Stimulated activated memory B cell treated with anti-CD40 and anti-IgM and Interleukin-4, amounts not matched to agents 10 μg/mL and 1 μg/mL and 100 μg/mL, for 72 hours (primary cell): ENCODE measurements at regions not wholly inside any gene's neighbourhood (a gene's known extent, or its start where the extent isn't known, plus 50 kb on each side); places are given as distances from the start of the nearest gene placed in this dataset.

ENCODE experiments used
- ATAC-seq: fragments of 150-1000 bp; cut with Tn5 transposase; 2 replicates; pipeline ENCODE4 v1.10.0; 2021
- H3K27ac Mint-ChIP-seq: one replicate; pipeline ENCODE4 v1.8.0; 2022; ENCODE audit warnings: mild to moderate bottlenecking, mixed read lengths
- H3K27me3 Mint-ChIP-seq: one replicate; pipeline ENCODE4 v1.8.0; 2022; ENCODE audit warnings: mixed read lengths
- H3K36me3 Mint-ChIP-seq: one replicate; pipeline ENCODE4 v1.8.0; 2022; ENCODE audit warnings: mixed read lengths
- H3K4me1 Mint-ChIP-seq: one replicate; pipeline ENCODE4 v1.8.0; 2022; ENCODE audit warnings: mixed read lengths
- H3K4me3 Mint-ChIP-seq: one replicate; pipeline ENCODE4 v1.8.0; 2022; ENCODE audit warnings: mild to moderate bottlenecking, moderate library complexity, mixed read lengths
- H3K9me3 Mint-ChIP-seq: one replicate; pipeline ENCODE4 v1.8.0; 2022; ENCODE audit warnings: mixed read lengths

- Mint-ChIP-seq H3K9me3 (peaks cover 3% of the 10 kb centered on the region), H3K36me3 (no peaks in the 10 kb centered on the region), H3K4me1 (no peaks in the 10 kb centered on the region), H3K27me3 (no peaks in the 10 kb centered on the region), H3K4me3 (no peak overlapping the region), H3K27ac (no peak overlapping the region)
- ATAC-seq, result no peak
Measured at GRCh38 chr1:239811211-239811885, 280.3 kb upstream of the FMN2 start.

GRCh38 chr1:239812580-239812979 is 279.1 kb upstream of the FMN2 start:
- Mint-ChIP-seq H3K27ac (no peak overlapping the region), H3K4me1 (no peaks in the 10 kb centered on the region), H3K36me3 (no peaks in the 10 kb centered on the region), H3K4me3 (no peak overlapping the region), H3K9me3 (peaks cover 3% of the 10 kb centered on the region), H3K27me3 (no peaks in the 10 kb centered on the region)
- ATAC-seq, result no peak

DNA sequence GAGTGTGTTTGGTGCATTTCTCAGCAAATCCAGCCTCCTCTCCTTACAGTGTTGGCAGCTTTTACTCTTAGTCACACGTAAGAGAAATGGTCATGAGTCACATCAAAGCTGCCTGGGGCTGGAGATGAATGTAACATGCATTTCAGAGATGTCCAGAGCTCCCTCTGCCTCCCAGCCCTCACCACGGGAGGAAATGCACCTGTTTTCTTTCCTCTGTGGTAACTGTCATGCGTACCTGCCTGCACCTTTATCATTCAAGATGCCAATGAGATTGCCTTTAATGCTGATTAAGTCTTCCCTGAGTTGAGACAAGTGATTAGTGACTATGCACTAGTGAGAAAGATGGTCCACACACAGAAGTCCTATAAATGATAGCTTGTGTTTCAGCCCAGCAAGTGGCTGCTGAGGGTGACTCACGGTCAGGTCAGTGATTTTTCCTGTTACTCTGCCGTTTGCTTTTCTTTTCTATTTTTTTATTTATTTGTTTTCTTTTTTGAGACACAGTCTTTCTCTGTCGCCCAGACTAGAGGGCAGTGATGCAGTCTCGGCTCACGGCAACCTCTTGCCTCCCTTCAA is 277.3 kb upstream of the FMN2 start:
- ATAC-seq, result no peak
- Mint-ChIP-seq H3K4me3 (no peak overlapping the region), H3K27me3 (no peaks in the 10 kb centered on the region), H3K4me1 (no peaks in the 10 kb centered on the region), H3K36me3 (no peaks in the 10 kb centered on the region), H3K9me3 (peaks cover under 1% of the 10 kb centered on the region), H3K27ac (no peak overlapping the region)

GRCh38 chr1:239815074-239815473 is 276.6 kb upstream of the FMN2 start:
- H3K4me3 Mint-ChIP-seq, result no peak overlapping the region

GRCh38 chr1:239816081-239816782 is 275.5 kb upstream of the FMN2 start:
- no peaks in the 10 kb centered on the region for H3K36me3 Mint-ChIP-seq
- no peaks in the 10 kb centered on the region for H3K4me1 Mint-ChIP-seq
- no peak overlapping the region for H3K27ac Mint-ChIP-seq
- ATAC-seq, result no peak
- no peaks in the 10 kb centered on the region for H3K9me3 Mint-ChIP-seq
- H3K4me3 Mint-ChIP-seq, result no peak overlapping the region
- H3K27me3 Mint-ChIP-seq, result no peaks in the 10 kb centered on the region

More at GRCh38 chr1:239815074-239815473, 276.6 kb upstream of the FMN2 start:
- H3K27ac Mint-ChIP-seq, result no peak overlapping the region
- H3K36me3 Mint-ChIP-seq, result no peaks in the 10 kb centered on the region
- no peaks in the 10 kb centered on the region for H3K9me3 Mint-ChIP-seq
- no peak for ATAC-seq
- no peaks in the 10 kb centered on the region for H3K4me1 Mint-ChIP-seq
- H3K27me3 Mint-ChIP-seq, result no peaks in the 10 kb centered on the region

DNA sequence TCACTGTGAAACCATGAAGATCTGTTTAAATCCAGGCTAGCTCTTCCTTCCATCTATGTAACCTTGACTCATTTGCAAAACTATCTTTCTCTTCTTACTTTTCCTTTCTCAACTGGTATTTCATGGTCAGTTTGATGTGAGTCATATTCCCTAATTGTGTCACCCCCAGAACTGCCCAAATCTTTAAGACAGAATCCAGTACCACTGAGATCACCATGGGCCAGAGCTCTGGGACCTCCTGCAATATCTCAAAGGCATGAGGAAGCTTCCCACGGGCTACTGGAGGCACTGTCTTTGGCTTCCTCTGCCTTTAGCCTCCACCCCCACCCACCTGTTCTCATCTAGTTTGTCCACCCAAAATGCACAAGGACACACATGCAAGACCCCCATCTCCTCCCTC is 274.4 kb upstream of the FMN2 start:
- no peak overlapping the region for H3K27ac Mint-ChIP-seq
- H3K4me3 Mint-ChIP-seq, result no peak overlapping the region
- no peaks in the 10 kb centered on the region for H3K4me1 Mint-ChIP-seq
- no peaks in the 10 kb centered on the region for H3K36me3 Mint-ChIP-seq
- H3K9me3 Mint-ChIP-seq, result no peaks in the 10 kb centered on the region
- no peaks in the 10 kb centered on the region for H3K27me3 Mint-ChIP-seq
- ATAC-seq, result no peak

- H3K27me3 Mint-ChIP-seq, result no peaks in the 10 kb centered on the region
- H3K4me3 Mint-ChIP-seq, result no peak overlapping the region
- ATAC-seq, result no peak
- H3K4me1 Mint-ChIP-seq, result no peaks in the 10 kb centered on the region
- H3K9me3 Mint-ChIP-seq, result no peaks in the 10 kb centered on the region
- no peaks in the 10 kb centered on the region for H3K36me3 Mint-ChIP-seq
- H3K27ac Mint-ChIP-seq, result no peak overlapping the region
Measured at GRCh38 chr1:239817801-239818200, 273.9 kb upstream of the FMN2 start.

DNA sequence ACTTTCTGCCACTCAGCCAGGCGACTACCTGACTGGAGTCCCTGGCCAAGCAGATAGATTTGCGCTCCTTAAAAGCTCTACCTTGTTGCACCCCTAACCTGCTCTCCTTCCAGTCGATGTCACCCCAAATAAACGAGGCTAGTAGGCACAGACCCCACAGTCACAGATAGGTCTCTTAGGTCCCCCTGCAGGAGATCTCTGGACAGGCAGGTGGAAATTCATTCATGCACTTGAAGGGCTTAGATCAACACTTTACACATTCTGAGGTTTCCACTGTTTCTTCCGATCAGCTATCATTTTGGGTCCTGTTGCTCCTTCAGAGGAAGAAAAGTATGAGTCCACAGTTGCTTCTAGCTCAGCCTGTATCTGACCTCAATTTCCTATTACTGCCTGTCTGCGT is 272.6 kb upstream of the FMN2 start:
- Mint-ChIP-seq H3K27me3 (no peaks in the 10 kb centered on the region), H3K9me3 (no peaks in the 10 kb centered on the region), H3K27ac (no peak overlapping the region), H3K4me3 (no peak overlapping the region), H3K4me1 (no peaks in the 10 kb centered on the region), H3K36me3 (no peaks in the 10 kb centered on the region)
- no peak for ATAC-seq

- no peak for ATAC-seq
- no peak overlapping the region for H3K4me3 Mint-ChIP-seq
- H3K27ac Mint-ChIP-seq, result no peak overlapping the region
- H3K36me3 Mint-ChIP-seq, result no peaks in the 10 kb centered on the region
- H3K4me1 Mint-ChIP-seq, result no peaks in the 10 kb centered on the region
- no peaks in the 10 kb centered on the region for H3K27me3 Mint-ChIP-seq
- no peaks in the 10 kb centered on the region for H3K9me3 Mint-ChIP-seq
Measured at GRCh38 chr1:239819756-239820250, 271.9 kb upstream of the FMN2 start.

DNA sequence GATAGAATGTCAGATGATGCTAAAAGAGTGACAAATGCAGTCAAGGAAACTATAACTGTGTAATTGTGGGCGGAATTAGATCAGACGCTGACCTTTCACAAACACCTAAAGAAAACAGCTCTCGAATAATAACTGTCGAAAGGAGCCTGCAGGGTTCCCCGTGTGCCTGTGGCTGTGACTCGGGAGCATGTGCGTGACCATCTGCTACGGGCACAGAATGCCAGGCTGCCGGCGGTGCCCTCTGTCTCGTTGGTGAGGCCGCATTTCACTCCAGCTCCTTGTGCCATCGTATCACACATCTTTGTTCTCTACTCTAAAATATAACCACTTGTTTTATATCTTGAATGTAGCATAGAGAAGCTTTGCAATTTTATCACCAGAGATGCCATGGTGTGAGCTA is 267.8 kb upstream of the FMN2 start:
- ATAC-seq, result no peak
- Mint-ChIP-seq H3K4me3 (no peak overlapping the region), H3K27me3 (no peaks in the 10 kb centered on the region), H3K36me3 (no peaks in the 10 kb centered on the region), H3K4me1 (no peaks in the 10 kb centered on the region), H3K27ac (no peak overlapping the region), H3K9me3 (peaks cover 2% of the 10 kb centered on the region)

GRCh38 chr1:239826211-239826610 is 265.5 kb upstream of the FMN2 start:
- H3K27ac Mint-ChIP-seq, result no peak overlapping the region
- no peak overlapping the region for H3K4me3 Mint-ChIP-seq
- H3K27me3 Mint-ChIP-seq, result no peaks in the 10 kb centered on the region
- peaks cover 2% of the 10 kb centered on the region for H3K9me3 Mint-ChIP-seq
- ATAC-seq, result no peak
- no peaks in the 10 kb centered on the region for H3K4me1 Mint-ChIP-seq
- H3K36me3 Mint-ChIP-seq, result no peaks in the 10 kb centered on the region

DNA sequence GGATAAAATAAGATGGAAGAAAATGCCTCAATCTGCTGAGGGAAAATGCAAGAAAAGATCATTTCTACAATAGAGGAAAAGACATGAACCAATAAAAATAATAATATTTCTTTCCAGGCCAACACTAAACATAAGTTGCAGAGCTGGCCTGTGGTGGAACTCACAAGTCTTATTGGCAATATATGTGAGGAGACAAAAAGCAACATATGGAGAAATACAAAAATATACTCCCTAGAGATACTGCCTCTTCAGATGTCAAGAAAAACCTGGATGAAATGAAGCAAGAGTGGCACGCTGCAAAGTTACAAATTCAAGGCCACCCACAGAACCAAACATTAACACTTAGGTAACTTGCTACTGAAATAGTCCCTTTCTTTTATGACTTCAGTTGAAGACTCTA is 264.9 kb upstream of the FMN2 start:
- Mint-ChIP-seq H3K27ac (no peak overlapping the region), H3K4me1 (no peaks in the 10 kb centered on the region), H3K27me3 (no peaks in the 10 kb centered on the region), H3K9me3 (peaks cover 2% of the 10 kb centered on the region), H3K4me3 (no peak overlapping the region), H3K36me3 (no peaks in the 10 kb centered on the region)
- no peak for ATAC-seq

DNA sequence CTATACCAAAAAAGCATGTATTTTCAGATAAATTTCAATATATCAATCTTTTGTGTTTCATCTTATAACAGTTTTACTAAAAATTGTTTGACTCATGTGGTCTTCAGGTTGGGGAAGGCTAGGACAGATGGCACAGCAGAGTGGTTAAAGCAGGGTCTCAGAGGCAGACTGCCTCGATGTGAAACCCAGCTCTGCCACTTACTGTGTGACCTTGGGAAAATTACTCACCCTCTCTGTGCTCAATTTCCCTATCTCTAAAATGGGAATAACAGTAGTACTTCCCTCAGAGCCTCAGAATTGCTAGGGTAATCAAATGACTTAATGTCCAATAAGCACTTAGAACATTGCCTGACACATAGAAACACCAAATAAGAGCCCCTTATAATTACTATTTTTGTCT is 262.1 kb upstream of the FMN2 start:
- H3K27me3 Mint-ChIP-seq, result no peaks in the 10 kb centered on the region
- H3K27ac Mint-ChIP-seq, result no peak overlapping the region
- H3K4me3 Mint-ChIP-seq, result no peak overlapping the region
- ATAC-seq, result no peak
- peaks cover 5% of the 10 kb centered on the region for H3K9me3 Mint-ChIP-seq
- H3K36me3 Mint-ChIP-seq, result no peaks in the 10 kb centered on the region
- no peaks in the 10 kb centered on the region for H3K4me1 Mint-ChIP-seq

- no peak for ATAC-seq
- no peaks in the 10 kb centered on the region for H3K4me1 Mint-ChIP-seq
- H3K27me3 Mint-ChIP-seq, result no peaks in the 10 kb centered on the region
- no peak overlapping the region for H3K4me3 Mint-ChIP-seq
- H3K36me3 Mint-ChIP-seq, result no peaks in the 10 kb centered on the region
- H3K27ac Mint-ChIP-seq, result no peak overlapping the region
- H3K9me3 Mint-ChIP-seq, result peaks cover 3% of the 10 kb centered on the region
Measured at GRCh38 chr1:239831577-239832355, 259.9 kb upstream of the FMN2 start.

DNA sequence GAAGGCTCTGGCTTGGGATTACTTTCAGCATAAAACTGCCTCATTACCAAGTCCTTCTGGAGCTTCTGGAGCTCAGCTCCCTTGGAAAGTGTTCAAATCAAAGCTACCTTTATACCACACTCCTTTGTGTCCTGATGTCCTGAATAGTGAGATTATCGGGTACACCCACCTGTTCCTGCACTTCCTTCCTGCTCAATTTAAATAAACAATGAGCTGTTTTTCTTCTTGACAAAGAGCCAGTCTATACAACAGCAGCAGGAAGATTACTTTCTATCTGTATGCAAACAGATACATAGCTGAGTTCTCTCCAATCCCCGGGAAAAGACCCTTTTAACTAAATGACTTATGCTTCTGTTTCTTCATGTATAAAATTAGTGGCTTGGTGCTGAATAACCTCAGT is 258.0 kb upstream of the FMN2 start:
- Mint-ChIP-seq H3K27me3 (no peaks in the 10 kb centered on the region), H3K9me3 (peaks cover 3% of the 10 kb centered on the region), H3K4me3 (no peak overlapping the region), H3K4me1 (no peaks in the 10 kb centered on the region), H3K27ac (no peak overlapping the region), H3K36me3 (no peaks in the 10 kb centered on the region)
- ATAC-seq, result no peak
